A673 (cell line): ENCODE measurements at regions not wholly inside any gene's neighbourhood (a gene's known extent, or its start where the extent isn't known, plus 50 kb on each side); places are given as distances from the start of the nearest gene placed in this dataset.

Source experiments
- BruUV-seq: library from RNA; stranded (reverse); fragments of 400-500 nt; replicated peaks from 2 replicates; lab custom pipeline; 2021; lab: Mats Ljungman, UMichigan
- CTCF ChIA-PET: fragments of 300-600 bp; sonication (Branson Sonifier 250); formaldehyde crosslinking; loops from one replicate; lab custom pipeline; 2022; ENCODE audit warnings: antibody characterized with exemption; lab: Charles Lee
- POLR2A ChIA-PET: fragments of 300-600 bp; sonication (Branson Sonifier 250); formaldehyde crosslinking; loops from one replicate; lab custom pipeline; 2022; ENCODE audit warnings: antibody characterized with exemption; ENCODE audit not compliant: low non-redundant PET; lab: Charles Lee
- DNase-seq: peaks from one replicate; pipeline ENCODE4 v3.0.0-alpha.2; 2015; ENCODE audit warnings: low spot score
- H3K27ac ChIP-seq: fragments of 200-600 bp; sonication (generic); 2 replicates; pipeline ENCODE4 v1.5.1; 2016; ENCODE audit warnings: mixed run types, low read depth, mild to moderate bottlenecking, mixed read lengths, antibody characterized with exemption, low read length; ENCODE audit not compliant: poor library complexity, severe bottlenecking
- H3K27me3 ChIP-seq: fragments of 200-600 bp; sonication (generic); replicated peaks from 2 replicates; pipeline ENCODE4 v1.6.1; 2017; ENCODE audit warnings: mixed run types, low read depth, mild to moderate bottlenecking, mixed read lengths, antibody characterized with exemption, low read length; ENCODE audit not compliant: insufficient read depth, poor library complexity
- H3K36me3 ChIP-seq: fragments of 200-600 bp; sonication (generic); 2 replicates; pipeline ENCODE4 v1.6.1; 2016; ENCODE audit warnings: mixed run types, mild to moderate bottlenecking, mixed read lengths, antibody characterized with exemption, low read length; ENCODE audit not compliant: insufficient read depth, poor library complexity, severe bottlenecking
- H3K4me1 ChIP-seq: fragments of 200-600 bp; sonication (generic); 2 replicates; pipeline ENCODE4 v1.6.1; 2017; ENCODE audit warnings: mixed run types, mild to moderate bottlenecking, mixed read lengths, antibody characterized with exemption, low read length; ENCODE audit not compliant: insufficient read depth, poor library complexity, severe bottlenecking
- H3K4me3 ChIP-seq: fragments of 200-600 bp; sonication (generic); 2 replicates; pipeline ENCODE4 v1.5.1; 2016; ENCODE audit warnings: low read depth, mixed run types, mild to moderate bottlenecking, mixed read lengths, low read length; ENCODE audit not compliant: poor library complexity, severe bottlenecking
- H3K9me3 ChIP-seq: fragments of 200-600 bp; sonication (generic); 2 replicates; pipeline ENCODE4 v1.6.1; 2016; ENCODE audit warnings: mixed run types, low read depth, mild to moderate bottlenecking, mixed read lengths, antibody characterized with exemption, low read length; ENCODE audit not compliant: poor library complexity, severe bottlenecking
- CTCF ChIP-seq: fragments of 300-800, 200-600 bp; sonication (generic); conservative IDR thresholded peaks from 2 replicates; pipeline ENCODE4 v1.5.1; 2017; ENCODE audit warnings: low read depth, mild to moderate bottlenecking, antibody characterized with exemption, low read length, moderate library complexity, mixed read lengths
- EZH2 ChIP-seq: fragments of 200-600 bp; sonication (generic); IDR thresholded peaks from 2 replicates; pipeline ENCODE4 v1.6.1; 2017; ENCODE audit warnings: borderline replicate concordance, low read depth, mild to moderate bottlenecking, mixed read lengths, antibody characterized with exemption, low read length; ENCODE audit not compliant: poor library complexity, severe bottlenecking
- intact Hi-C: fragments of 100-400 bp; cut with micrococcal nuclease; formaldehyde crosslinking; loops from one replicate; pipeline ENCODE4 v1.10.0; 2022; ENCODE audit not compliant: unreplicated experiment

GRCh38 chr11:128310676-128311445 is 276.5 kb downstream of the ETS1 start:
- BruUV-seq = no TSS peak
- no peaks in the 10 kb centered on the region for H3K36me3 ChIP-seq
- TF ChIP-seq CTCF = no peak
- TF ChIP-seq EZH2 = no peak
- intact Hi-C loops = no loop called here
- H3K9me3 ChIP-seq = no peaks in the 10 kb centered on the region
- H3K27ac ChIP-seq = no peak overlapping the region
- peaks cover 29% of the 10 kb centered on the region for H3K27me3 ChIP-seq
- ChIA-PET CTCF (no interaction called here), POLR2A (no interaction called here)
- no peaks in the 10 kb centered on the region for H3K4me1 ChIP-seq
- DNase-seq = no peak
- no peak overlapping the region for H3K4me3 ChIP-seq

DNA sequence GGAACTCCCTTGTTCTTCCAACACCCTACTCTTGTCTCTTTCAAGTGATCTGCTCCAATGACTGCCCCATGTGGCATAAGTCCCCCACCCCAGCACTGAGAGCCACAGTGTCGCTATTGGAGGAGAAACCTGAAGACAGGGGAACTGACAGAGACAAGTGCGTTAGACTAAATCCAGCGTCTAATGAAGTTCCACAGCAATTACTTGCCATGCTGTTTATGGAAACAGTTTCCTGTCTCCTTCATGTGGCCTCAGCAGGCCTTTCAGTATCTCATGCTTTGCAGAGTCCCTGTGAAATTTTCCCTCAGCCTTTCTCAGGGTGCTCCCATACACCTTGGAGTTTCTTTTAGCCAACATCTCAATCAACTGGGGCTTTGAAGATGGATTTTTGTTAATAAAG is 277.4 kb downstream of the ETS1 start:
- H3K27me3 ChIP-seq = peaks cover 29% of the 10 kb centered on the region
- intact Hi-C loops = no loop called here
- ChIA-PET CTCF (no interaction called here), POLR2A (no interaction called here)
- H3K36me3 ChIP-seq = no peaks in the 10 kb centered on the region
- H3K9me3 ChIP-seq = no peaks in the 10 kb centered on the region
- no peak overlapping the region for H3K27ac ChIP-seq
- DNase-seq = no peak
- TF ChIP-seq EZH2 = no peak
- no peaks in the 10 kb centered on the region for H3K4me1 ChIP-seq
- no peak overlapping the region for H3K4me3 ChIP-seq
- BruUV-seq = no TSS peak

DNA sequence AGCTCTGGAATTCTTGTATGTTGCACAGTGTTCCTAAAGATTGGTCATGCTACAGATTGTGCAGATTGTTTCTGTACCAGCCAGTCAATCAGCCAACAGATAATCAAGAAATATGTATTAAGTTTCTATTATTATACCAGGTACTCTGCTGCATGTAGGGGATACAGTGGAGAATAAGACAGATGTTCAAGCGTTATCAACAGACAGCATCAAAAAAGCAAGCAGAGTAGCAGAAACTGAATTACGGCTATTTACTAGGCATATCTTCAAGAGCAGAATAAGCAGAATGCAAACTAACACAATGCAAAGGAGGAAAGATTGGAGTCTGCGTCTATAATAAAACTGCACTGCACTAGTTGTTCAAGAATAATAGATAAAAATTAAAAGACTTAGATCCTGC is 278.6 kb downstream of the ETS1 start:
- no peak for DNase-seq
- CTCF ChIA-PET = no interaction called here
- BruUV-seq = no TSS peak
- Histone ChIP-seq H3K27ac (no peak overlapping the region), H3K27me3 (peaks cover 40% of the 10 kb centered on the region), H3K4me1 (no peaks in the 10 kb centered on the region), H3K36me3 (no peaks in the 10 kb centered on the region), H3K9me3 (no peaks in the 10 kb centered on the region), H3K4me3 (no peak overlapping the region)
- intact Hi-C loops = no loop called here
- TF ChIP-seq CTCF (no peak), EZH2 (no peak)
- POLR2A ChIA-PET = no interaction called here

DNA sequence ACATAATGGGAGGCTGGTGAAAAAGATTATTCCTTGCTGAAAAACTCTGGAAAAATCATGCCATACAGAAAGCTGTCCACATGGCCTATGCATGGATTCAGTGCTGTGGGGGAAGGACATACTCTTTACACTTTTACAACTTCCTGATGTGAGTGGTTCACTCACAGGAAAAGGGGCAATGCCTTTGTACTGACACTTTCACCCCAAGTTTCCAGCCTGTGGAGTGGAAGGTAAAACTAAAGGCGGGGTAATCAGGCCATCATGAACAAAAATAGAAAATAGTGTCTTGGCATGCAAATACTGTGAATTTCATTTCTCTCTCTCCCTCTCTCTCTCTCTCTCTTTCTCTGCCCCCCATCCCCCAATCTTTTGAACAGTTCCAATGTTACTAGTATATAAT is 281.8 kb downstream of the ETS1 start:
- TF ChIP-seq EZH2 = no peak
- no peak for TF ChIP-seq CTCF
- Histone ChIP-seq H3K27me3 (peaks cover 67% of the 10 kb centered on the region), H3K4me1 (no peaks in the 10 kb centered on the region), H3K36me3 (no peaks in the 10 kb centered on the region), H3K4me3 (no peak overlapping the region), H3K27ac (no peak overlapping the region), H3K9me3 (no peaks in the 10 kb centered on the region)
- intact Hi-C loops = no loop called here
- no peak for DNase-seq
- ChIA-PET POLR2A (no interaction called here), CTCF (no interaction called here)
- no TSS peak for BruUV-seq
